Forelimb muscle (tissue), 1 donor: ENCODE measurements at regions not wholly inside any gene's neighbourhood (a gene's known extent, or its start where the extent isn't known, plus 50 kb on each side); places are given as distances from the start of the nearest gene placed in this dataset.
"Not testable (repeated sequence)": the region's sequence is repeated elsewhere in the genome, so short reads cannot be mapped to it uniquely, and the experiment has no call there.

Experiments used
- DNase-seq: peaks from one replicate; pipeline ENCODE4 v3.0.0-alpha.2; 2013; ENCODE audit warnings: low read depth

DNA sequence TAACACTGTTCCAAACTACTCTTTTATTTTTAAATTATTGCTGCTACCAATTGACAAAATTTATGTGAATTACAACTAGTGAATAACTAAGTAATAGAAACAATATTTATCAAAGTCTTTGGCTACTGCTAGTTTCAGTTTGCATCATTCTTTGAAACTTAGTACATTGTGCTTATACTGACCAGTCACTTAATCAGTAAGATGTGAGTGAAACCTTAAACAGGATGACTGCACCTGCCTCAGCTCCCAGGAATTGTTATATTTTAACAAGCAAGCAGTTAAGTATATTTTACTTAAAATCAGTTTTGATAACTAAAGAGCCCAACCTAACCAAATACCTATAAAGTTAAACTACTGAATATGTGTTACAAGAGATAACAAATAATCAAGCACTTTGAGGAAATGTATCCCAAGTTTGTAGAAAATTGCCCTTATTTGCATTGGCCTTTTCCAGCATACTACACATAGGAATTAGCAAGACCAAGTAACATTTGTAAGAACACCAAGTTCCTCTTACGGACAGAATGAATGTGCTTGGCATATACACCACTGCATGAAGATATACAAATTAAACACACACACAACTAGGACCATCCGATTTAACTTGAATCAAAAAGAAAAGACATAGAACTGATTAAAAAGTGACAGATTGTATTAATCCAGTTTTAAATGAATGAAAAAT, 545.5 kb upstream of the DAB2 start:
- DNase-seq = no peak

DNA sequence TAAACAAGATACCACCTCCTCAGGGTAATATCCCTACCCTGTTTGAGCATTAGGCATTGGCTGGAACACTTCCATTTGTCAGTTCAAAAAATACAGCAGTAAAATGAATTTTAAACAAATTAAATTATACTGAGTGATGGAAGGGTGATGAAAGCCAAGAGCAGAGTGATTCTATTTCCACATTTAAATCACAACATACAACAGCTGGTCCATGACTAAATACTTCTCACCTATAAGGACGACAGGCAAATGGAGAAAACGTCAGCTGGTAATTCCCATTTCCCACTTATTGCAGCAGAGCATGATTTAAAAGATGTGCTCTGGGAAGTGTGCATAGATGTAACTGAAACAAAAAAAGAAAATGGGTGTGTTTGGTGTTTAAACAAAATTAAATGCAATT, 543.6 kb upstream of the DAB2 start:
- DNase-seq = no peak

- no peak for DNase-seq
These were observed 530.4 kb upstream of the DAB2 start for GRCh38 chr5:39955156-39955555.

DNA sequence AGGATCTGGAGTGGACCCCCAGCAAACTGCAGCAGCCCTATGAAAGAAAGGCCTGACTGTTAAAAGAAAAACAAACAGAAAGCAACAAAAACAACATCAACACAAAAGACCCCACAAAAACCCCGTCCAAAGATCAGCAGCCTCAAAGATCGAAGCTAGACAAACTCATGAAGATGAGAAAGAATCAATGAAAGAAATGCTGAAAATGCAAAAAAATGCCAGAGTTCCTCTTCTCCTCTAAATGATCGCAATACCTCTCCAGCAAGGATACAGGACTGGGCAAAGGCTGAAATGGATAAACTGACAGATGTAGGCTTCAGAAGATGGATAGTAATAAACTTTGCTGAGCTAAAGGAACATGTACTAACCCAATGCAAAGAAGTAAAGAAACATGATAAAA, 526.3 kb upstream of the DAB2 start:
- no peak for DNase-seq

DNA sequence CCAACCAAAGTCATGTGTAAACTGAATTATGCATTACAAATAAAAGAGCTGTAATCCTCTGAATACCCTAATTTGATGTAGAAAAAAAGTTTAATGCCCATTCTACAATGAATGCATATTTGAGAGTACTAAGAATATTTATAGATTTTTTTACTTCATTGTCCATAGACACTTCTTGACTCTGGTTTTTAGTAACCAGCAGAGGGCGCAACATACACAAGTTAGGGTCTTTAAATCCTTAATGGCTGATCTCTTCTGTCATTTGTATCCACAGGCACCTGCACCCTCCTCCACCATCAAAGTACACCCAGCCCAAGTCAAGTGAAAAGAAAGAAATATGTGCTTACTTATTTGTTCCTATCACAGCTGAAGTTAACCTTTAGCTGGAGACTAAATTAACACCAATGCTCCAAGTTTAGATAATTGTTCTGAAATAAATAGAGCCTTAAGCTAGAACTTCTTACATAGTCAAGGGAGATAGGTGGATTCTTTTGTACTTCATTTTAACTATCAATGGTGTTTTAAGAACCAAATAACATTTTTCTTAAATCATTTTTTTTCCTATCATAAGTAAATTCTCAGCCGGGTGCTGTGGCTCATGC, 524.2 kb upstream of the DAB2 start:
- peak; percentile 55 for DNase-seq

- no peak for DNase-seq
These were observed 523.6 kb upstream of the DAB2 start for GRCh38 chr5:39948341-39948740.

DNA sequence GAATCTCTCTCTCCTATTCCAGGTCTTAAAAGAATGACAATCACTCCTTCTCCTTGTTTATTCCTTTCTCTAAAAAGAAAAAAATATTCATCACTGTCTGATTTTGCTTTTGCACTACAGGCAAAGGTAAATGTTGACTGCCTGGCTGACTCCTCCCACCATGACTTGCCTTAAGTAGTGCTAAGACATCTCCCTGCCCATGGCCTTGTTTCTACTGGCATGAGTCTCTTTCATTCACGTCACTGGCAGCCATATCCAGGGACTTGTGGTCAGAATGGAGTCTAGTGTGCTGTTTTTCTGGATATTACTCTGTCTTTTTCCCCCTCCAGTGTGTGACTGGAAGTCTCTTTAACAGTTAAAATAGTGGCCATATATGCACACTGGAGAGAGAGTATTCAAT, 522.9 kb upstream of the DAB2 start:
- no peak for DNase-seq

GRCh38 chr5:39946356-39947045, 521.7 kb upstream of the DAB2 start:
- DNase-seq = no peak

DNA sequence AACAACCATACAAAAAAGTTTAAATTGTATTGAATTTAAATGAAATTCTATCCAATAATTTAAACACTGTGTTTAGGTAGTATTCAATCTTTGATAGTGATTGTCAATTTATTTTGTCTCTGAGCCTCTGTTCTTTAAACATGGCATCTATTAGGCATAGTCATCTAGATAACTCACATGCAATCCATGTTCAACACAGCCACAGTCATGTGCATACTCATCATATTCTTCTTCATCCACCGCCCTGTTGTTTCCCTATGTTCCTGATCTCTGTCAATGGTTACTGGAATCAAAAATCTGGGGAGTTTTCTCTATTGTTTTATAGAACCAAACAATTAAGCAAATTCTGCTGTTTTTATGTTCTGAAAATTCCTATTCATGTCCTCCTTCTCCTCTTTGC, 521.1 kb upstream of the DAB2 start:
- DNase-seq = no peak

GRCh38 chr5:39943811-39944210, 519.0 kb upstream of the DAB2 start:
- no peak for DNase-seq

GRCh38 chr5:39942606-39943005, 517.8 kb upstream of the DAB2 start:
- DNase-seq = no peak

- DNase-seq = peak; percentile 13
These were observed 516.6 kb upstream of the DAB2 start for GRCh38 chr5:39941416-39941815.

DNA sequence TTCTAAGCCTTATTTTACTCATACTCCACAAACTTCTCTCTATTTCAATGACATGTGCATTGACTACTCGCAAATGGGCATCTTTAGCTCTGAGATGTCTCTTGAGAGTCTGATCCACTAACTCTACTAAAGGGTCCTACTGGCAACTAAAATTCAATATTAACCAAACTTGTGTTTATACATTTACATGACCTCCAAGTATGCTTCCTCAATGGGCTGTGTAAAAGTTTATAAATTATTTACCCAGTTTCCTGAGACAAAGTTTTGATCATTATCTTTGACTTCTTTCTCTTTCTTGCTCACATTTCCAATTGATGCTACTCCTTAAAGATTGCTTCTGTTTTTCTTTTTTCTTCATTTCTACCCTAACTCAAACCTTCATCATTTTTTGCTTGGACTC, 510.1 kb upstream of the DAB2 start:
- DNase-seq = no peak

GRCh38 chr5:39933061-39933460, 508.3 kb upstream of the DAB2 start:
- no peak for DNase-seq

DNA sequence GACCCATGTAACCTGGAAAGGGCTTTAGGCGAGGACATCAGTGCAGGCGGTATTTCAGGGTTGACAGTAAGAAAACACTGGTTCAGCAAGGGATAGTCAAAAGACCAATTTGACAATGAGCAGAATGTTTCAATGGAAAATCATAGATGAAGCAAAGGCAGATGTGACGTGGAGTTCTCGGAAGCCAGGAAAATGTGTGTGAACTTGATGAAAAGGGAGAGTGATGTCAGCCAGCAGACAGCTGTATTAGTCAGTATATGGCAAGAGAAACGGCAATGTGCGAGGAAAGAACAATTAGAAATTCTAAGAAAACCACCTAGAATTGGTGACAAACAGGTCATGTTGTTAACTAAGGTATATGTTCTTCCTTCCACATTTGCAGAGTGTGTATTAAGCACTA, 503.9 kb upstream of the DAB2 start:
- DNase-seq = no peak

DNA sequence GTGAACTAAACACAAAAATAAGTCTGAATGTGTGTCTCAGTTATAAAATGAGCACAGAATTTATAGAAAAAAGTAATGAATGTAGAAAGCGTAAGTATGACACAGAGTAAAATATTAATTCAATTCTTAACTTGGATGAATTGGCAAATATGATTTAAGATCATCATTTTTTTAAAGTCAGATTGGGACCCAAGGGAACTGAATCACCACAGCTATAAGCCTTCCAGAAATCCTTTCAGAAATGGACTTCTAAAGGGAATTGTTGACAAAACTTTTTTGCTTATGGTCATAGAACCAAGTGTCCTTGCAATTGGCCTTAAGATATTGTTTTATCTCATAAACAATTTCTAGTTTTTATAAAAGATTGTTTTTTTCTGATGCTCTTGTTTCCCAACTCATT, 495.1 kb upstream of the DAB2 start:
- DNase-seq = no peak

GRCh38 chr5:39912906-39913305, 488.1 kb upstream of the DAB2 start:
- DNase-seq = no peak

DNA sequence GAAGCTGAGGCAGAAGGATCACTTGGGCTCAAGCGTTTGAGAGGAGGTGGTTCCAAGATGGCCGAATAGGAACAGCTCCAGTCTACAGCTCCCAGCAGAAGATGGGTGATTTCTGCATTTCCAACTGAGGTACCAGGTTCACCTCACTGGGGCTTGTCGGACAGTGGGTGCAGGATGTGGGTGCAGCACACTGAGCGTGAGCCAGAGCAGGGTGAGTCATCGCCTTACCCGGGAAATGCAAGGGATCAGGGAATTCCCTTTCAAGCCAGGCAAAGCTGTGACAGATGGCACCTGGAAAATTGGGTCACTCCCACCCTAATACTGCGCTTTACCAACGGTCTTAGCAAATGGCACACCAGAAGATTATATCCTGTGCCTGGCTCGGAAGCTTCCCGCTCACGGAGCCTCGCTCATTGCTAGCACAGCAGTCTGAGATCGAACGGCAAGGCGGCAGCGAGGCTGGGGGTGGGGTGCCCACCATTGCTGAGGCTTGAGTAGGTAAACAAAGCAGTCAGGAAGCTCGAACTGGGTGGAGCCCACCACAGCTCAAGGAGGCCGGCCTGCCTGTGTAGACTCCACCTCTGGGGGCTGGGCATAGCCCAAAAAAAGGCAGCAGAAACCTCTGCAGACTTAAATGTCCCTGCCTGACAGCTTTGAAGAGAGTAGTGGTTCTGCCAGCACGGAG, 482.6 kb upstream of the DAB2 start:
- not testable (repeated sequence) for DNase-seq

DNA sequence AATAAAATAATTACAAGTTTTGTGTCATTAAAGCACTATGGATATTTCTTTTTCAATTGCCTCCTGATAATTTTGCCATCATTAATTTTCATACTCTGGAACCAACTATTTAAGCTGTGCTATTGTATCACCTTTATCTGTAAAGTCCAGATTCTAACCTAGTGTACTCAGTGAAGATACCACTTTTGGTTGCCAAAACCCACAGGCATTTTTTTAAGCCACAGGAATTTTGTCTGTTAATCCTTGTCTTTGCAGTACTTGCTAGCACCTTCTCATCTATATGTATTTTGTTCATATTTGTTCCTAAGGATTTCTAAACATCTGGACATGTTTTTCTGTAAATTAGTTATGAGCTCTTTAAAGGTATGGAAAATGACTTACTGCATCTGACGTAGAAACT, 481.4 kb upstream of the DAB2 start:
- DNase-seq = no peak

DNA sequence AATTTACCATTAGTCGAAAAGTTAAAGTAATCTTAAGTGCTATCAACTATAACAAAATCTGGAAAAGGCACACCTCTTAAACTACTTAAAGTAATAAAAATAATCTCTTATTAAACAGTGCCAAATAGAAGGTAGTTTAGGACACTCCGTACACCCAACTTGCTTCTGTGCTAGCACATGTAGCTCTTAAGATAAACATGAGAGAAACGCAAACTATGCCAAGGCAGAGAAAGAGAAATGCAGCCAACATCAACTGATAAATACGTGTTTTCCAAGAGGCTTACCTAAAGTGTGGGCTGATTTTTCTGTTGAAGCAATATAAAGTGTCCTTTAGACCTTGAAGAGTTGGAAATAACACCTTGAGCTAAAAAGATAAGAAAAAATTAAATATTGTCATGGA, 480.6 kb upstream of the DAB2 start:
- DNase-seq = no peak

- DNase-seq = no peak
These were observed 477.8 kb upstream of the DAB2 start for GRCh38 chr5:39902626-39903025.

DNA sequence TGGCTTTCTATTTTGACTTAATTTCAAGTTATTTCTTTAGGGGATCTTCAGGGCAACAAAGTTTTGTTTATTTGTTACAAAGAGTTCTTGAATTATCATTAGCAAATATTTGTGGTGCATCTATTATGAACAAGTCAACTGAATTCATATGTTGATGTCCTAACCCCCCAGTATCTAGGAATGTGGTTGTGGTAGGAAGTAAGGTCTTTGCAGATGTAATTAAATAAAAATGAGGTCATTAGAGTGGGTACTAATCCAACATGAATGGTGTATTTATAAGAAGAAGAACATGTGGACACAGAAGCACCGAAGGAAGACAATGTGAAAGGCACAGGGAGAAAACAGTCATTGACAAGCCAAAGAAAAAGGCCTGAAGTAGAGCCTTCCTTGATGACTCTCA, 474.0 kb upstream of the DAB2 start:
- no peak for DNase-seq

- no peak for DNase-seq
These were observed 471.9 kb upstream of the DAB2 start for GRCh38 chr5:39896706-39897105.
